ENCODE measurements at regions not wholly inside any gene's neighbourhood (a gene's known extent, or its start where the extent isn't known, plus 50 kb on each side); places are given as distances from the start of the nearest gene placed in this dataset.

GRCh38 chr1:95437011-95437410 is 203.0 kb downstream of the RWDD3 start:
- no peaks in the 10 kb centered on the region for H3K9me3 ChIP-seq (ENCODE audit: insufficient read depth, low read depth, low read length)
- Mint-ChIP-seq H3K4me3 (ENCODE audit: unreplicated experiment) (no peak overlapping the region), H3K9me3 (ENCODE audit: unreplicated experiment) (no peaks in the 10 kb centered on the region), H3K4me1 (ENCODE audit: low read depth, unreplicated experiment) (no peaks in the 10 kb centered on the region), H3K36me3 (ENCODE audit: low read depth, unreplicated experiment) (no peaks in the 10 kb centered on the region), H3K27me3 (ENCODE audit: low read depth, unreplicated experiment) (no peaks in the 10 kb centered on the region), H3K27ac (ENCODE audit: unreplicated experiment) (no peak overlapping the region)
- no peak for DNase-seq (ENCODE audit: low read depth)
- H3K36me3 ChIP-seq (ENCODE audit: insufficient read depth, low read length) = no peaks in the 10 kb centered on the region
- H2AFZ ChIP-seq (ENCODE audit: low read depth, low read length) = no peak overlapping the region
- no peaks in the 10 kb centered on the region for H4K20me1 ChIP-seq (ENCODE audit: insufficient read depth, low read length)
- H3K4me3 ChIP-seq (ENCODE audit: insufficient read depth, low read depth, low read length) = no peak overlapping the region
- no peak overlapping the region for H3K9ac ChIP-seq (ENCODE audit: low read length)
- no peak for FAIRE-seq
- H3K27me3 ChIP-seq (ENCODE audit: insufficient read depth, low read length) = no peaks in the 10 kb centered on the region
- H3K4me2 ChIP-seq (ENCODE audit: low read length) = no peak overlapping the region
- no peaks in the 10 kb centered on the region for H3K4me1 ChIP-seq (ENCODE audit: insufficient read depth, low read length)
- no peaks in the 10 kb centered on the region for H3K79me2 ChIP-seq (ENCODE audit: insufficient read depth, low read length)
- no peak overlapping the region for H3K27ac ChIP-seq (ENCODE audit: low read depth, low read length)
- TF ChIP-seq CTCF (IDR thresholded peaks at IDR 0.05; ENCODE audit: insufficient read depth, low read depth, low read length) (no peak), EZH2 (IDR thresholded peaks at IDR 0.05; ENCODE audit: insufficient read depth, low read length) (no peak)

GRCh38 chr1:95437781-95438180 is 203.8 kb downstream of the RWDD3 start:
- Mint-ChIP-seq H3K27me3 (ENCODE audit: low read depth, unreplicated experiment) (no peaks in the 10 kb centered on the region), H3K4me3 (ENCODE audit: unreplicated experiment) (no peak overlapping the region), H3K36me3 (ENCODE audit: low read depth, unreplicated experiment) (no peaks in the 10 kb centered on the region), H3K9me3 (ENCODE audit: unreplicated experiment) (no peaks in the 10 kb centered on the region), H3K27ac (ENCODE audit: unreplicated experiment) (no peak overlapping the region), H3K4me1 (ENCODE audit: low read depth, unreplicated experiment) (no peaks in the 10 kb centered on the region)
- Histone ChIP-seq H3K4me2 (ENCODE audit: low read length) (no peak overlapping the region), H3K27ac (ENCODE audit: low read depth, low read length) (no peak overlapping the region), H3K27me3 (ENCODE audit: insufficient read depth, low read length) (no peaks in the 10 kb centered on the region), H2AFZ (ENCODE audit: low read depth, low read length) (no peak overlapping the region), H3K9me3 (ENCODE audit: insufficient read depth, low read depth, low read length) (no peaks in the 10 kb centered on the region), H3K4me1 (ENCODE audit: insufficient read depth, low read length) (no peaks in the 10 kb centered on the region), H3K36me3 (ENCODE audit: insufficient read depth, low read length) (no peaks in the 10 kb centered on the region), H3K79me2 (ENCODE audit: insufficient read depth, low read length) (no peaks in the 10 kb centered on the region), H4K20me1 (ENCODE audit: insufficient read depth, low read length) (no peaks in the 10 kb centered on the region), H3K4me3 (ENCODE audit: insufficient read depth, low read depth, low read length) (no peak overlapping the region), H3K9ac (ENCODE audit: low read length) (no peak overlapping the region)
- TF ChIP-seq EZH2 (IDR thresholded peaks at IDR 0.05; ENCODE audit: insufficient read depth, low read length) (no peak), CTCF (IDR thresholded peaks at IDR 0.05; ENCODE audit: insufficient read depth, low read depth, low read length) (no peak)
- DNase-seq (ENCODE audit: low read depth) (no peak), FAIRE-seq (no peak)

GRCh38 chr1:95438218-95438948 is 204.4 kb downstream of the RWDD3 start:
- no peaks in the 10 kb centered on the region for H3K9me3 Mint-ChIP-seq (ENCODE audit: unreplicated experiment)
- FAIRE-seq (no peak), DNase-seq (ENCODE audit: low read depth) (no peak)
- no peaks in the 10 kb centered on the region for H3K9me3 ChIP-seq (ENCODE audit: insufficient read depth, low read depth, low read length)
- no peaks in the 10 kb centered on the region for H4K20me1 ChIP-seq (ENCODE audit: insufficient read depth, low read length)
- H3K27me3 ChIP-seq (ENCODE audit: insufficient read depth, low read length) = no peaks in the 10 kb centered on the region
- TF ChIP-seq CTCF (IDR thresholded peaks at IDR 0.05; ENCODE audit: insufficient read depth, low read depth, low read length) (no peak), EZH2 (IDR thresholded peaks at IDR 0.05; ENCODE audit: insufficient read depth, low read length) (no peak)
- no peak overlapping the region for H3K4me3 ChIP-seq (ENCODE audit: insufficient read depth, low read depth, low read length)
- H3K4me2 ChIP-seq (ENCODE audit: low read length) = no peak overlapping the region
- no peaks in the 10 kb centered on the region for H3K36me3 ChIP-seq (ENCODE audit: insufficient read depth, low read length)
- no peaks in the 10 kb centered on the region for H3K79me2 ChIP-seq (ENCODE audit: insufficient read depth, low read length)
- H3K4me1 ChIP-seq (ENCODE audit: insufficient read depth, low read length) = no peaks in the 10 kb centered on the region
- H3K9ac ChIP-seq (ENCODE audit: low read length) = no peak overlapping the region
- H3K27ac ChIP-seq (ENCODE audit: low read depth, low read length) = no peak overlapping the region
- H3K4me1 Mint-ChIP-seq (ENCODE audit: low read depth, unreplicated experiment) = no peaks in the 10 kb centered on the region
- no peaks in the 10 kb centered on the region for H3K27me3 Mint-ChIP-seq (ENCODE audit: low read depth, unreplicated experiment)
- H3K36me3 Mint-ChIP-seq (ENCODE audit: low read depth, unreplicated experiment) = no peaks in the 10 kb centered on the region
- H2AFZ ChIP-seq (ENCODE audit: low read depth, low read length) = no peak overlapping the region
- H3K4me3 Mint-ChIP-seq (ENCODE audit: unreplicated experiment) = no peak overlapping the region
- no peak overlapping the region for H3K27ac Mint-ChIP-seq (ENCODE audit: unreplicated experiment)

Data from astrocyte (in vitro differentiated cells and primary cell).